ENCODE measurements at regions not wholly inside any gene's neighbourhood (a gene's known extent, or its start where the extent isn't known, plus 50 kb on each side); places are given as distances from the start of the nearest gene placed in this dataset.

DNA sequence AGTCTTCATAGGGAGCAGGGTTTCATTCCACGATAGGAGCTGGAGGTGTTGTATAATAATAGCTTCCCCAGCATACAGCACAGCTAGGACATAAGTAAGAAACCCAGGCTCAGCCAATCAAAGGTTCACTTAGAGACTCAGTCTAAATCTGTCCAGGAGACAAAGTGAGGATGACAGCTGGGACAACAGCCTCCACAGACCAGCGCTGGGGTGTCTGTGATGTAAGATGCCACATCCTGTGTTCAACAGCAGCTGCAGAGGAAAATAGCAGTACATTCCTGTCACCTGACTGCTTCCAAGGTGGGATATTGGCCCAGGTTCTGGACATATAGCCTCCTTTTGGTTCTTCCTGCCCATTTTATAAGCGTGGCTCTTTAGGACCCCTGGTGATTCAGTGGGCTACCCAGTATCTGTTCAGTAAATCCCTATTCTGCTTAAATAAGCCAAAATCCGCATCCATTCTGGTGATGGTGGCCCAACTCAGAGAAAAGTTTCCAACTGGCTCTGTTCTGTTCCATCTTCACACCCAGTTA is 176.8 kb upstream of the SYT6 start:
- H3K4me1 ChIP-seq (ENCODE audit: control insufficient read depth in 5 of 5, insufficient read depth in 5 of 5, low read length in 5 of 5): peaks cover 0 to 1% (median 0%) of the 10 kb centered on the region in 5 donors
- TF ChIP-seq, protein P1, sequence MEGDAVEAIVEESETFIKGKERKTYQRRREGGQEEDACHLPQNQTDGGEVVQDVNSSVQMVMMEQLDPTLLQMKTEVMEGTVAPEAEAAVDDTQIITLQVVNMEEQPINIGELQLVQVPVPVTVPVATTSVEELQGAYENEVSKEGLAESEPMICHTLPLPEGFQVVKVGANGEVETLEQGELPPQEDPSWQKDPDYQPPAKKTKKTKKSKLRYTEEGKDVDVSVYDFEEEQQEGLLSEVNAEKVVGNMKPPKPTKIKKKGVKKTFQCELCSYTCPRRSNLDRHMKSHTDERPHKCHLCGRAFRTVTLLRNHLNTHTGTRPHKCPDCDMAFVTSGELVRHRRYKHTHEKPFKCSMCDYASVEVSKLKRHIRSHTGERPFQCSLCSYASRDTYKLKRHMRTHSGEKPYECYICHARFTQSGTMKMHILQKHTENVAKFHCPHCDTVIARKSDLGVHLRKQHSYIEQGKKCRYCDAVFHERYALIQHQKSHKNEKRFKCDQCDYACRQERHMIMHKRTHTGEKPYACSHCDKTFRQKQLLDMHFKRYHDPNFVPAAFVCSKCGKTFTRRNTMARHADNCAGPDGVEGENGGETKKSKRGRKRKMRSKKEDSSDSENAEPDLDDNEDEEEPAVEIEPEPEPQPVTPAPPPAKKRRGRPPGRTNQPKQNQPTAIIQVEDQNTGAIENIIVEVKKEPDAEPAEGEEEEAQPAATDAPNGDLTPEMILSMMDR (IDR thresholded peaks at IDR 0.05; ENCODE audit: control extremely low read depth, extremely low read depth): no peak
- 70 to 72% methylated on average over 4 of the region's 4 CpGs for WGBS, 2 donors
- no peak overlapping the region for H3K27ac ChIP-seq (ENCODE audit: low read depth in 1 of 2, low read length in 1 of 2)
- no peak for DNase-seq
- peaks cover 0 to 4% (median 3%) of the 10 kb centered on the region in 3 donors for H3K27me3 ChIP-seq (ENCODE audit: control insufficient read depth in 3 of 3, insufficient read depth in 3 of 3, low read length in 2 of 3)
- H3K9me3 ChIP-seq (ENCODE audit: control insufficient read depth in 4 of 4, insufficient read depth in 3 of 4, low read length in 3 of 4): no peaks in the 10 kb centered on the region
- no peak for ATAC-seq (ENCODE audit: insufficient read depth, low FRiP score)
- H3K36me3 ChIP-seq (ENCODE audit: control insufficient read depth in 4 of 4, insufficient read depth in 4 of 4, low read length in 4 of 4): no peaks in the 10 kb centered on the region
- H3K4me3 ChIP-seq: no peak overlapping the region
- H3K9ac ChIP-seq (ENCODE audit: insufficient read depth in 1 of 2, low read length in 2 of 2): no peak overlapping the region

DNA sequence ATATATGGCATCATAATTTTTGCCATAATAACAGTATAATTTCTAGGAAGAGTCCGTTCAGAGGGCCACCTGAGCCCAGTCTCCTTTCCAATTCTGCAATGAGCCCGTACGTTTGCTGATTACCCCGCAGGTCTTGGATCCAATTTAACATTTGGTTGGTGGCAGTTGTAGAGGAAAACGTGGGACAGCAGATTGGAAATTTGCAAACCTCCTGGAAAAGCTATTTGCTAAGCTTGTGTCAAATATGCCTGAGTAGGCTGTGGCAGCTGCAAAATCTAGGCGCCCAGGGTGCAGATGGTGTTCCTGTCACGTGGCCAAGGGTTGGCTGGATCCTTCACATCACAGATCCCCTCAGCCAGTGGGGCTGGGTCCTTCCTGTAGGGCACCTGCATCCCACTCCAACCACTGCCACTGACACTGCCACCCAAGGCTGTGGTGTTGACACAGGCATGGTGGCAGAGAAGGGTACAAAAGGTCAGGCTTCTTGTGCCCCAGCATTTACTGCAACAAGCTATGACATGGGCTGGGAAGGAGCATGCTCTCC is 174.8 kb upstream of the SYT6 start:
- no peak for ATAC-seq (ENCODE audit: insufficient read depth, low FRiP score)
- Histone ChIP-seq H3K4me1 (ENCODE audit: control insufficient read depth in 5 of 5, insufficient read depth in 5 of 5, low read length in 5 of 5) (peaks cover 0 to 1% (median 0%) of the 10 kb centered on the region in 5 donors), H3K4me3 (no peak overlapping the region), H3K27me3 (ENCODE audit: control insufficient read depth in 3 of 3, insufficient read depth in 3 of 3, low read length in 2 of 3) (peaks cover 0 to 4% (median 3%) of the 10 kb centered on the region in 3 donors), H3K27ac (ENCODE audit: low read depth in 1 of 2, low read length in 1 of 2) (no peak overlapping the region), H3K36me3 (ENCODE audit: control insufficient read depth in 4 of 4, insufficient read depth in 4 of 4, low read length in 4 of 4) (no peaks in the 10 kb centered on the region), H3K9me3 (ENCODE audit: control insufficient read depth in 4 of 4, insufficient read depth in 3 of 4, low read length in 3 of 4) (no peaks in the 10 kb centered on the region), H3K9ac (ENCODE audit: insufficient read depth in 1 of 2, low read length in 2 of 2) (no peak overlapping the region)
- DNase-seq: no peak
- TF ChIP-seq, protein P1 (IDR thresholded peaks at IDR 0.05; ENCODE audit: control extremely low read depth, extremely low read depth): no peak
- 71 to 80% methylated on average over 7 of the region's 7 CpGs for WGBS, 2 donors

DNA sequence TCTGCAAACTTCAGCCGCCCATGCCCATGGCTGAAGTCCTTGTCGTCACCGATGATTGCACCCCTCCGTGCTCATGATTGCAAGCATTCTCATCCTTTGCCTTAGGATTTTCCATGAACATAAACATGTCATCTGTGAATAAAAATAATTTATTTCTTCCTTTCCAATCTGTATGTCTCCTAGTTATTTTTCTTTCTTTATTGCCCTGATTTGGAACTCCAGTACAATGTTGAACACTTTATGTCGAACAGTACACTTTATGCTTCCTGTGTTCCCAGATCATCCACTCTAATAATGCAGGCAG is 170.9 kb upstream of the SYT6 start:
- H3K4me3 ChIP-seq: no peak overlapping the region
- no peak overlapping the region for H3K27ac ChIP-seq (ENCODE audit: low read depth in 1 of 2, low read length in 1 of 2)
- H3K27me3 ChIP-seq (ENCODE audit: control insufficient read depth in 3 of 3, insufficient read depth in 3 of 3, low read length in 2 of 3): peaks cover 0 to 4% (median 3%) of the 10 kb centered on the region in 3 donors
- H3K9ac ChIP-seq (ENCODE audit: insufficient read depth in 1 of 2, low read length in 2 of 2): no peak overlapping the region
- TF ChIP-seq, protein P1 (IDR thresholded peaks at IDR 0.05; ENCODE audit: control extremely low read depth, extremely low read depth): no peak
- no peaks in the 10 kb centered on the region for H3K9me3 ChIP-seq (ENCODE audit: control insufficient read depth in 4 of 4, insufficient read depth in 3 of 4, low read length in 3 of 4)
- DNase-seq (no peak), ATAC-seq (ENCODE audit: insufficient read depth, low FRiP score) (no peak)
- 91% methylated on average over 5 of the region's 5 CpGs for WGBS, 2 donors
- H3K4me1 ChIP-seq (ENCODE audit: control insufficient read depth in 5 of 5, insufficient read depth in 5 of 5, low read length in 5 of 5): peaks cover 0 to 4% (median 0%) of the 10 kb centered on the region in 5 donors
- H3K36me3 ChIP-seq (ENCODE audit: control insufficient read depth in 4 of 4, insufficient read depth in 4 of 4, low read length in 4 of 4): no peaks in the 10 kb centered on the region
